Mucosa of rectum (tissue), 2 donors: ENCODE measurements at regions not wholly inside any gene's neighbourhood (a gene's known extent, or its start where the extent isn't known, plus 50 kb on each side); places are given as distances from the start of the nearest gene placed in this dataset.

ENCODE experiments used
- H3K27ac ChIP-seq, 2 donors: one replicate each; pipeline ENCODE4 v1.7.0; 2013; ENCODE audit warnings: inconsistent platforms in 2 of 2, low read depth in 2 of 2, low read length in 2 of 2
- H3K27me3 ChIP-seq, 2 donors: one replicate each; pipeline ENCODE4 v1.7.0; 2013; ENCODE audit warnings: low read length in 2 of 2; ENCODE audit not compliant: control insufficient read depth in 2 of 2, insufficient read depth in 2 of 2
- H3K36me3 ChIP-seq, 2 donors: one replicate each; pipeline ENCODE4 v1.7.0; 2013; ENCODE audit warnings: low read length in 2 of 2; ENCODE audit not compliant: control insufficient read depth in 2 of 2, insufficient read depth in 2 of 2
- H3K4me1 ChIP-seq, 2 donors: one replicate each; pipeline ENCODE4 v1.7.0; 2013; ENCODE audit warnings: low read length in 2 of 2, mild to moderate bottlenecking in 1 of 2; ENCODE audit not compliant: control insufficient read depth in 2 of 2, insufficient read depth in 2 of 2
- H3K4me3 ChIP-seq, 2 donors: one replicate each; pipeline ENCODE4 v1.7.0; 2013; ENCODE audit warnings: low read length in 2 of 2
- H3K9ac ChIP-seq, 2 donors: one replicate each; pipeline ENCODE4 v1.7.0; 2013; ENCODE audit warnings: low read length in 2 of 2, low read depth in 1 of 2, mild to moderate bottlenecking in 1 of 2
- H3K9me3 ChIP-seq, 2 donors: one replicate each; pipeline ENCODE4 v1.7.0; 2013; ENCODE audit warnings: low read length in 2 of 2; ENCODE audit not compliant: control insufficient read depth in 2 of 2
- donor health status: healthy.
- donor health status: Normal muscosa, but diverticular disease.

DNA sequence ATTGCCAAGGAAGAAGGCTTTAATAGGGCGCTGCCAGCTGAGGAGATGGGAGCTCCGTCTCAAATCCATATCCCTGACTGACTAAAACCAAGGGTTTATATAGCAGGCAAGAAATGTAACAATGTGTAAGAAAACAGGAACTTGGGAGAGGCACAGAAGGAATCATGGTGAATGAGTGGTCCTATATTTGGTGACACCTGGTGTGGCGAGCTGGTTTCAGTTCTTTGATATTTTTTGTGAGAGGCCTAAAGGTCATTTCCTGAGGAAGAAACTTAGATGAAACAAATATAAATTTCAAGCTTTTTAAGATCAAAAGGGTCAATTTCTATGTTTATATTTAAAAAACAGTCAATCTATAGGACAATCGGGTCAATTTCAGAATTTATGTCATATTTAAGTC is 826.3 kb downstream of the SLITRK6 start:
- no peaks in the 10 kb centered on the region for H3K4me1 ChIP-seq
- no peak overlapping the region for H3K9ac ChIP-seq
- no peak overlapping the region for H3K4me3 ChIP-seq
- no peaks in the 10 kb centered on the region for H3K9me3 ChIP-seq
- H3K27me3 ChIP-seq, result no peaks in the 10 kb centered on the region
- no peak overlapping the region for H3K27ac ChIP-seq
- H3K36me3 ChIP-seq, result no peaks in the 10 kb centered on the region

DNA sequence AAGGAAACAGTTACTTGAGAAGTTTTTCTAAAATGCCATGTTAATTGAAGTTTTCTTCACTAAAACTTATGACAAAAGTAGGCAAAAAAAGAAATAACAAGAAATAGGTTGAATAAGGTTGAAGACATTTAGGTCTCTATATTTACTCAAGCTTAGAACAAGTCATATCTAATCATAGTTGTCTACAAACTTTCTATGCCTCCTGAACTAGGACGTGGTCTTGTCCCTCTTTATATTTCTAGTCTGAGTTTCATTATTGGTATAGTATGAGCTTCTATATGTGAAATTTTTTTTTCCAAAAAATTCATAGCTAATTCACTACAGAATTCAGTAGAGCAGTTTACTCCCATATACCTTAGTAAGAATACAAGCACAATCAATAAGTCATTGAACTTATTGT is 836.4 kb downstream of the SLITRK6 start:
- Histone ChIP-seq H3K27me3 (no peaks in the 10 kb centered on the region), H3K4me3 (no peak overlapping the region), H3K36me3 (no peaks in the 10 kb centered on the region), H3K27ac (no peak overlapping the region), H3K4me1 (no peaks in the 10 kb centered on the region), H3K9ac (no peak overlapping the region), H3K9me3 (peaks cover 0 to 2% of the 10 kb centered on the region in 2 donors)

DNA sequence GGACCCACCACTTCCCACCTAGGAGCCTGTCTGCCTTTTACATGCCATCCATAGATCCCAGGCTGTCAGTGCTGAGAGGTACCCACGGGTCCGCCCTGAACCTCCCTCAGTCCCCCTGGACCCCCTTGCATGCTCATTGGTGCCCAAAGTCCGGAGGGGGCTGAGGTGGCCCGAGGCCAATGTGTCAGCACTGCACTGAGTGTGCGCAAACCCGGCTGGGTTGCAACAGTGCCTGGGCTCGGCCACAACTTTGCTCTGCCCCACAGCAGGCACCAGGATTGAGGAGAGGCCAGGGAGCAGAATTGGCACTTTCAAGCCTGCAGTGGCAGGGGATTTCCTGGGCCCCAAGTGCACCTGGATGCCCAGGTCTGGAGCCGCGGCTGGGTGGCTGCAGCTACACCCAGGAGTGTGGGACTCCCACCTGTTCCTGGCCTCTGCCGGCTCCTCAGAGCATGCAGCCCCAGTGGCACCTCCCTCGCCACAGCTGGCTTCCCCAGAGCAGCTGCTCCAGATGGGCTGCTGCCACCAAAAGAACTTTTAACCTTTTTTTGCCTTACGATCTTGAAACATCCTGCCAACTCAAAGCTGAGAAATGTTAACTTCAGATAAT is 837.0 kb downstream of the SLITRK6 start:
- H3K27me3 ChIP-seq, result no peaks in the 10 kb centered on the region
- H3K4me1 ChIP-seq, result no peaks in the 10 kb centered on the region
- no peaks in the 10 kb centered on the region for H3K36me3 ChIP-seq
- H3K4me3 ChIP-seq, result no peak overlapping the region
- H3K9ac ChIP-seq, result no peak overlapping the region
- H3K9me3 ChIP-seq, result peaks cover 0 to 2% of the 10 kb centered on the region in 2 donors
- no peak overlapping the region for H3K27ac ChIP-seq

DNA sequence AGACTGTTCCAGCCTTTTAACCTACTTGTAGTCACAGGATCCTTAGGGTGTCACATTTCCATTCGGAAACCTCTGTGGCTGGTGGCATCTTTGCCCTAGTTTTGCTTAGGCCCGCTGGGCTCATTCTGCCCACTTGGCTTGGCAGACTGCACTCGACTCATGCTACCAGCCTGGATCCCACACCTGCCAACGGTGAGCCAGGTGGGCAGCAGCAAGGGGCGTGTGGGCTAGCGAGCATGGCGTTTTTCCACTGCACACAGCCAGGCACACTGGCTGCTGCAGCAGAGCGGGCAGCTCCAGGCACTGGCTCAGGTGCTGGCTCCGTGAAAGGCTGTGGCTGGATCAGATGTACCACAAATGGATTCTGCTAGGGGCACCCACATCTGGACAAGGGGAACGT is 838.2 kb downstream of the SLITRK6 start:
- H3K27me3 ChIP-seq, result no peaks in the 10 kb centered on the region
- H3K9me3 ChIP-seq, result peaks cover 0 to 2% of the 10 kb centered on the region in 2 donors
- no peak overlapping the region for H3K9ac ChIP-seq
- H3K4me3 ChIP-seq, result no peak overlapping the region
- H3K4me1 ChIP-seq, result no peaks in the 10 kb centered on the region
- no peaks in the 10 kb centered on the region for H3K36me3 ChIP-seq
- no peak overlapping the region for H3K27ac ChIP-seq

DNA sequence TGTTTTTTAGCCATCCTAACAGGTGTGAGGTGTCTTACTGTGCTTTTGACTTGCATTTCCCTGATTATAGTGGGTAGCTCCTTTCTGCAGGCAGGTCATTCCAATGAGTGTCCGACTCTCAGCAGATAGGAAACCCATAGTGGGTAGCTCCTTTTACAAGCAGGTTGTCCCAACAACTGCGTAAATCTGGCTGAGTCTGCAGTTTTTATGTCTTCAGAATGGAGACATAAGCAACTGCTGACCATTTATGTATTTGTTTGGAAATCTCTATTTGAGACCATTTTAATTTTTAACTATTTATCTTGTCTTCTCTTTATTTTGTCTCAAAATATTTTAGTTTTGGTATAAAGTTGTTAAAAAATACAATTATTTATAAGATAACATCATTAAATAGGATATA is 839.4 kb downstream of the SLITRK6 start:
- no peak overlapping the region for H3K27ac ChIP-seq
- no peak overlapping the region for H3K4me3 ChIP-seq
- no peaks in the 10 kb centered on the region for H3K36me3 ChIP-seq
- no peak overlapping the region for H3K9ac ChIP-seq
- peaks cover 0 to 2% of the 10 kb centered on the region in 2 donors for H3K9me3 ChIP-seq
- no peaks in the 10 kb centered on the region for H3K4me1 ChIP-seq
- H3K27me3 ChIP-seq, result no peaks in the 10 kb centered on the region

DNA sequence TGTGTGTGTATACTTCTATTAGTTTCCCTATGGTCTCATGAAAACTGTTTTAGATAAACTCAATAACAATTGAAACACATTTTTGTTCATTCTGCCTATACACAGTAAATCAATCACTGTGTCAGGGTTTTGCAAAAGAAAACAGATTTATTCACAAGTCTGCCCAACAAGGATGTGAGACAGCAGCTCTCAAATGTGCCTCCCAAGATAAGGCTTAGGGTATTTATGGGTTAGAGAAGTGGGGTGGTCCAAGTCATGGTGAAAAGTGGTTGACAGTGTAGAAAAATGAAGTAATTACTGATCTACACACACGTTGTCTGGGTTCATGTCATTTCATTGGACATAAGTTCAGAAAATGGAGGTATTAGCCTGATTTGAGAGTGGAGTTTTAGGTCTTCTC is 844.6 kb downstream of the SLITRK6 start:
- Histone ChIP-seq H3K4me1 (no peaks in the 10 kb centered on the region), H3K9ac (no peak overlapping the region), H3K27ac (no peak overlapping the region), H3K27me3 (no peaks in the 10 kb centered on the region), H3K36me3 (no peaks in the 10 kb centered on the region), H3K4me3 (no peak overlapping the region), H3K9me3 (no peaks in the 10 kb centered on the region)

DNA sequence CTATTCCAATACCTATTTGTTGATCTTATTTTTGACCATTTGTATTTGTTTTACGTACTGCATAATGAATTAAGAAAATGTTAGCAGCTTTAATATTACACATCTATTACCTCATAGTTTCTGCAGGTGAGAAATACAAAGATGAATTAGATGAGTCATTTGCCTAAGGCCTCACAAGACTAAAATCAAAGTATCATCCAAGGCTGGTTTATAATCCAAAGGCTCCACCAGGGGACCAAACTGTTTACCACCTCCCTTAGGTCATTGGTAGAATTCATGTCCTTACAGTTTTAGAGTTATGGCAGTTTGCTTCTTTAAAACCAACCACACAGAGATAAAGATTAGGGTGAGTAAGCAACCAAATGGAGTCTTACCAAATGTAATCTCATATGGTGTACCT is 848.1 kb downstream of the SLITRK6 start:
- H3K4me3 ChIP-seq, result no peak overlapping the region
- H3K36me3 ChIP-seq, result no peaks in the 10 kb centered on the region
- H3K4me1 ChIP-seq, result no peaks in the 10 kb centered on the region
- no peaks in the 10 kb centered on the region for H3K27me3 ChIP-seq
- H3K9me3 ChIP-seq, result peaks cover 0 to 2% of the 10 kb centered on the region in 2 donors
- no peak overlapping the region for H3K9ac ChIP-seq
- no peak overlapping the region for H3K27ac ChIP-seq

DNA sequence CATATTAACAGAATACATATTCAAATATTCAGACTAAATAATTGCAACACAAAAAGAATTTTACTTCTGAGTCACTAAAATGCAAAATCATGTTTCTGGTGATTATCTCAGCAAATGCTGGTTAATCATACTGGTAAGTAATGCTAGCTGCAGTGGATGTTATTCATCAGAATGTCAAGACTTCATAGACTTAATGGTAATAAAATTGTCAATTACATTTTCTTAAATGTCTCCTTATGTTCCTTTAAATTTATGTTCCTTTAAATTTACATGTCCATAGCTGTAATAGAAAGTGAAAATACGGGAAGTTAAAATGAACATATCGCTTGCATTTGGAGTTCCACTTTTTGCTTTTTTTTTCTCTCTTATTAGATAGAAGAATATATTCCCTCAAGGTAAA is 853.0 kb downstream of the SLITRK6 start:
- Histone ChIP-seq H3K4me3 (no peak overlapping the region), H3K9me3 (peaks cover 0 to 2% of the 10 kb centered on the region in 2 donors), H3K27ac (no peak overlapping the region), H3K27me3 (no peaks in the 10 kb centered on the region), H3K4me1 (no peaks in the 10 kb centered on the region), H3K36me3 (no peaks in the 10 kb centered on the region), H3K9ac (no peak overlapping the region)

DNA sequence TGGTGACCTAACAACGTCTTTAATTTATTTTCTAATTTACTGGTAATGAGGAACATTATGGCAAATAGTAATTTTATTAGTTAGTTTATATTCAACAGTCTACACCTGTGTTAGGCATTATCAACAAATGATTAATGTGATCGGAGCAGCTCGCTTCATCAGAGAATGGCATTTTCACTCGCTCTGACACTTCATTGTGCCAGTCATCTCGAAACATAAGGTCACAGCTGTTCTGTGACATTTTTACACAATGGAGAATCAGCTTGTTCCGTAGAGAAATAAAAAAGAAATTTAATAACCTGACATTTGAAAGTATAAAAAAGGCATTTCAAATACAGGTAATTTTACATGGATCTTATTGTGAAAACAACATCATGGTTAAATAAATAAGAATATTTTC is 858.4 kb downstream of the SLITRK6 start:
- no peaks in the 10 kb centered on the region for H3K27me3 ChIP-seq
- H3K4me3 ChIP-seq, result no peak overlapping the region
- no peaks in the 10 kb centered on the region for H3K9me3 ChIP-seq
- H3K36me3 ChIP-seq, result no peaks in the 10 kb centered on the region
- H3K4me1 ChIP-seq, result no peaks in the 10 kb centered on the region
- H3K27ac ChIP-seq, result no peak overlapping the region
- H3K9ac ChIP-seq, result no peak overlapping the region

DNA sequence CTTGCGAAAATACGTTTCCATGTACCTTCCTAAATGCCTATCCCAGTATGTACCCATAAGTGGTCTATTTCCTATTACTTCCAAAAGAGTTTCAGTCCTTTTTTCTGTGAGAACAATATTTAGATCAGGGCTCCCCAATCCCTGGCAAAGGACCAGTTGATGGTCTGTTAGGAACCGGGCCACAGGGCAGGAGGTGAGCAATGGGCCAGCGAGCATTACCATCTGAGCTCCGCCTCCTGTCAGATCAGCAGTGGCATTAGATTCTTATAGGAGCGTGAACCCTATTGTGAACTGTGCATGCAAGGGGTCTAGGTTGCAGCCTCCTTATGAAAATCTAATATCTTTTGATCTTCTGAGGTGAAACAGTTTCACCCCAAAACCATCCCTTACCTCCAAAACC is 859.1 kb downstream of the SLITRK6 start:
- H3K27me3 ChIP-seq, result no peaks in the 10 kb centered on the region
- H3K4me1 ChIP-seq, result no peaks in the 10 kb centered on the region
- no peaks in the 10 kb centered on the region for H3K36me3 ChIP-seq
- no peak overlapping the region for H3K9ac ChIP-seq
- H3K27ac ChIP-seq, result no peak overlapping the region
- H3K4me3 ChIP-seq, result no peak overlapping the region
- H3K9me3 ChIP-seq, result no peaks in the 10 kb centered on the region

DNA sequence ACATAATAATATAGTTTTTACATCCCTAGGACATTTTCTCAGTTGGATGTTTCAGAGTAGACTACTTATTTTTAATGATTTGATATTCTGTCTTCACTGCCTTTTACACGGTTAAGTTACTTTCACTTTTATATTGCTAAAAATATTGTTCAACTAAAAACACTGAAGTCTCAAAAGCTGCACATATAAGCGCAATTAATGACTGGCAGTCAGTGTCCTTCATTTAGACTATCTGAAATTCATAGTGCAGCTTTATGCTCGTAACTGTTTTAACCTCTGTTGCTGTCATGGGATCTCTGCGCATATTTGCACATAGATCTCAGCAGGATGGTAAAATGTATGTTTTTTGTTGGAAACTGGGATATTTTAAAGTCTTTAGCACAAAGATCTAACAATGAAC is 864.3 kb downstream of the SLITRK6 start:
- Histone ChIP-seq H3K36me3 (no peaks in the 10 kb centered on the region), H3K9me3 (no peaks in the 10 kb centered on the region), H3K27ac (no peak overlapping the region), H3K27me3 (no peaks in the 10 kb centered on the region), H3K9ac (no peak overlapping the region), H3K4me1 (no peaks in the 10 kb centered on the region), H3K4me3 (peak overlapping the region; percentile 39 to 43)
